HG02938 (cell line): ENCODE measurements at regions not wholly inside any gene's neighbourhood (a gene's known extent, or its start where the extent isn't known, plus 50 kb on each side); places are given as distances from the start of the nearest gene placed in this dataset.
"Not testable (repeated sequence)": the region's sequence is repeated elsewhere in the genome, so short reads cannot be mapped to it uniquely, and the experiment has no call there.

Experiments used
- ATAC-seq: cut with Tn5 transposase; IDR thresholded peaks from one replicate; pipeline ENCODE4 v1.9.1; 2021; ENCODE audit warnings: mild to moderate bottlenecking, moderate library complexity; ENCODE audit not compliant: unreplicated experiment

GRCh38 chr4:164060456-164060855, 566.0 kb downstream of the TMA16 start:
- no peak for ATAC-seq

- no peak for ATAC-seq
Observed at GRCh38 chr4:164068392-164068791, 573.9 kb downstream of the TMA16 start.

DNA sequence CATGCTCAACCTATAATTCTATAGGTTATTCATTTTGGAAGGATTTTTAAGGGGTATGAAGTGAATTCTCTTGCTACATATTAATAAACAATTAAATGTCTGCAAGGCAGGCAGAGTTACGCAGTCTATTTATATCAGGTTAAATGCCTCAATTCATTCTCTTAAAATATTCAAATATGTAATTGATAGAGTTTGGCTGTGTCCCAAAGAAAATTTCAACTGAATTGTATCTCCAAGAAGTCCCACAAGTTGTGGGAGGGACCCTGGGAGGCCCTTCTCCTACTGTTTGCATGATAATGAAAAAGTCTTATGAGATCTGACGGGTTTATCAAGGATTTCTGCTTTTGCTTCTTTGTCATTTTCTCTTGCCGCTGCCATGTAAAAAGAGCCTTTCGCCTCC, 576.1 kb downstream of the TMA16 start:
- no peak for ATAC-seq

- no peak for ATAC-seq
Observed at GRCh38 chr4:164081371-164081770, 586.9 kb downstream of the TMA16 start.

- no peak for ATAC-seq
Observed at GRCh38 chr4:164081801-164082200, 587.3 kb downstream of the TMA16 start.

GRCh38 chr4:164087733-164088132, 593.2 kb downstream of the TMA16 start:
- ATAC-seq: no peak

GRCh38 chr4:164095313-164096110, 601.0 kb downstream of the TMA16 start:
- no peak for ATAC-seq

- ATAC-seq: no peak
Observed at GRCh38 chr4:164096766-164097518, 602.5 kb downstream of the TMA16 start.

GRCh38 chr4:164100741-164101365, 606.4 kb downstream of the TMA16 start:
- ATAC-seq: not testable (repeated sequence)

DNA sequence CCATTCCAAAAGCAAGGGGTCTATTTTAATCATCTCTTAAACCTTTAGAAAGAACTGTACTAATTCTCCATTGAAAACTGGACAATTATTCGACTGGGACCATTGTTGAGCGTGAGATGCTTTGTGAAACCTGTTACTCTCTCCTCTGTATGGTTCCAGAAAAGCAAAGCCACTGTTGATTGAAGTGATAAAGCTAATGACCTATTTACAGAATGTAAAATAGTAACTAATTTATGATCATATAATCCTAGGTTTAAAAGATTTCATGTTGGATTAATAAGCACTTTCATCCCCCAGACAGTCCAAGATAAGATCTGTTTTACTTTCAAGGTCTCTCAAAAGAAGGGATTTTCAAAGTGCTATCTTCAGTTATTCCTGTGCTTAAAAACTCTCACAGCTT, 614.5 kb downstream of the TMA16 start:
- no peak for ATAC-seq

- ATAC-seq: no peak
Observed at GRCh38 chr4:164109503-164109902, 615.0 kb downstream of the TMA16 start.

DNA sequence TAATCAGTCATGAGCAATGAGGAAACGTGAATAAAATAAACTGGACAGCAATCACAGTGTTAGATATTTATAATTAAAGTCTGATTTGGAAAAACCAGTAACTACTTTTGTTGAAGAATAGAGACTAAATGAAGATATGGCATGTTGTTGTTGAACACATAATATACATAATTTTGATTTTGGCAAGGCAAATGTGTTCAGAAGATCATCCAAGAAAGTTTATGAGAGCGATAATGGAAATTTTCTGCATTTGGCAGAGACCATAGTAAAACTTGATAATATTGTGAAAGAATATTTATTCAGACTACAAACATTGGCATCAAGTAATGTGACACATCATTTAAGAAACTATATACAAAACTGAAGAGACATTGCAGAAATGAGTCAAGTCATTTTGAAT, 620.7 kb downstream of the TMA16 start:
- no peak for ATAC-seq

- no peak for ATAC-seq
Observed at GRCh38 chr4:164116286-164116685, 621.8 kb downstream of the TMA16 start.

DNA sequence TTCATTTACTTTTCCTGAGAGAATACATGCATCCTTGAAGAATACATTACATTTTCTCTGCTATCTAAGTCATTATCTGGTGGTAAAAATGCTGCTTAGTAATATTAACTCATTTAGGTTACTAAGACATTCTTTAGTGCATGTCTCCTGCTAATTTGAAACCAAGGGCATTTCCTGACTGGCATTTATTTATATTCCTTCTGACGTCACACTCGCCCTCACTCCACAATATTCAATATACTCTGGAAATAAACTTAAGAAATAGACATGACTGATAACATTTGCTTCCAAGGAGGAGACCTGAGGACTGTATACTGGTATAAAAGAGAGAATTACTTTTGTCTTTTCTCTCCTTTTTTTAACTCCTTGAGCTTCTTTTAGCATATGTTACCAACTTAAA, 619.5 kb upstream of the SMIM31 start:
- ATAC-seq: no peak

GRCh38 chr4:164136180-164136616, 617.7 kb upstream of the SMIM31 start:
- ATAC-seq: no peak

DNA sequence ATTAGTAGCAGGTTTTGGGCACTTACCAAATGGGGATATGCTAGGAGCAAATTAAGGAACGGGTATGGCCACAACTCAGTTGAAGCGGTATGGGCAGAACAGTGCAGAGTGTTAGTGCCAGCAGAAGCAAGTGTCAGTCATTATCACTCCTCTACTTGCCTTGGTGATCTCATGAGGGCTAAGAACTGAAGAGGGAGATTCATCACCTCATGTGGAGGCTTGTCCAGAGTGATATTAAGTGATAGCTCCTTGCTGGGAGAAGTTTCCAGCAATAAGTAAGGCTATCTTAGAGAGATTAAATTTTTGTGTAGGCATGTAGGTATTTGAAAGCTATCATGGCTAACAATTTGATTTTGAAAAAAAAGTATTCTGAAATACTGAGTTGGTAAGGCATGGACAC, 615.4 kb upstream of the SMIM31 start:
- ATAC-seq: no peak

DNA sequence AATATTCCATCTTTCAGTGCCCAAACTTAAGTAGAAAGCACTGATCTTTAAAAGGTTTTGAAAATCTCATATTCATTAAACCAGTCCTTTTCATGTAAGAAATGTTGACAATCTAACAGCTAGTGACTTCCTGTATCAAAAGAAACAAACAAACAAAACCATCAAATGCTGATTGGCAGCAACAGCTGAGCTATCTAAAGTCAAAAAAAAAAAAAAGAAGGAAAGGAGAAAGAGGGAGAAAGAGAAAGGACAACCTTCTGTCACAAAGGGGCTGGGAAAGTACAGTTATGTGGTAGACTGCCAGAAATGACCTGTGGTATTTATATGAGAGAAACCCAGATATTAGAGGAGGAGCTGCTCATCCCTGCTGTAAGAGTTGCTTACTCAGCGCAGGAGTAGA, 614.6 kb upstream of the SMIM31 start:
- no peak for ATAC-seq

DNA sequence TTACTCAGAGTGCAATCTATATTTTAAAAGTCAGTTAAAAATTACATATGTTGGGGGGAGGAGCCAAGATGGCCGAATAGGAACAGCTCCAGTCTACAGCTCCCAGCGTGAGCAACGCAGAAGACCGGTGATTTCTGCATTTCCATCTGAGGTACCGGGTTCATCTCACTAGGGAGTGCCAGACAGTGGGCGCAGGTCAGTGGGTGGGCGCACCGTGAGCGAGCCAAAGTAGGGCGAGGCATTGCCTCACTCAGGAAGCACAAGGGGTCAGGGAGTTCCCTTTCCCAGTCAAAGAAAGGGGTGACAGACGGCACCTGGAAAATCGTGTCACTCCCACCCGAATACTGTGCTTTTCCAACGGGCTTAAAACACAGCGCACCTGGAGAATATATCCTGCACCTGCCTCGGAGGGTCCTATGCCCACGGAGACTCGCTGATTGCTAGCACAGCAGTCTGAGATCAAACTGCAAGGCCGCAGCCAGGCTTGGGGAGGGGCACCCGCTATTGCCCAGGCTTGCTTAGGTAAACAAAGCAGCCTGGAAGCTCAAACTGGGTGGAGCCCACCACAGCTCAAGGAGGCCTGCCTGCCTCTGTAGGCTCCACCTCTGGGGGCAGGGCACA, 612.1 kb upstream of the SMIM31 start:
- ATAC-seq: not testable (repeated sequence)

DNA sequence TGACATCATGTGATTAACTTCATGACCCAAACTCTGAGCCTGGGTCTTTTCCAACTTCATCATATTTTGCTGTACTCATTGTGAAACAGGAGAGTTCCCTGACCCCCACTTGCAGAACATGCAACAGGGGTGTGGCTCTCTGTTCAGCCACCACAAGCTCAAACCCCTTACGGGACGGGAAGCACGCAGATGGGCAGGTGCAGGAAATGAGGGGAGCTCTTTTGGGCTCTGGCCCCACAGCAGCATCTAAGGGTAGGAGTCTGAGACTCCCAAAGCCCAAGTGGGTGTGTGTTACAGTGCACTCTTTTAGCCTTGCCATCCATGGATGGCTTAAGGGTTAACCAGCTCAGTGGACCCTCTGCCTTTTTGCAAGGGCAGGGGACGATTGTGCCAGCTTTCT, 599.5 kb upstream of the SMIM31 start:
- no peak for ATAC-seq

- ATAC-seq: no peak
Observed at GRCh38 chr4:164169591-164169990, 584.3 kb upstream of the SMIM31 start.

DNA sequence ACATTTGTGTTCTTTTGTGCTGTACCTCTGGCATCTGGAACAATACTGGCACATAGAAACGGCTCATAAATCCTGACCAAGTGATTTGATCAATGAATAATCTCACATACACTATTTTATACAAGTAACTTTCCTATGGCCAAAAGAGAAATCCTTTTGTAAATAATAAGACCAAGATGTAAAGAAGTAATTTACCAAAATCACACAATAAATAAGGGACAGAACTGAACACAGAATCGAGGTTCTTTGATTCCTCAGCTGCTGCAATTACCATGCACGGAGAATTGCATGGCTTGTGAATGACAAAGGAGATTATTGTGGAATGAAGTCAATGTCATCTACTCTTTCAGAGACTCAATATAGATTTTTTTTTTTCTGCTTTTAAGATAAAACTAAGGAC, 576.8 kb upstream of the SMIM31 start:
- no peak for ATAC-seq
